Activated T-cell treated with anti-CD3 and anti-CD28 coated beads, Interleukin-2, amount 50 U/mL, for 72 hours (primary cell): ENCODE measurements at regions not wholly inside any gene's neighbourhood (a gene's known extent, or its start where the extent isn't known, plus 50 kb on each side); places are given as distances from the start of the nearest gene placed in this dataset.
"Not testable (repeated sequence)": the region's sequence is repeated elsewhere in the genome, so short reads cannot be mapped to it uniquely, and the experiment has no call there.

Experiments
- ATAC-seq, 2 donors: fragments of 150-1000 bp; cut with Tn5 transposase; replicated peaks in 1 of 2; 2 replicates each; pipeline ENCODE4 v1.10.0; 2021; ENCODE audit warnings: moderate library complexity in 2 of 2, mild to moderate bottlenecking in 1 of 2
- DNase-seq, 2 donors: peaks; one replicate each; pipeline ENCODE4 v3.0.0; 2021 to 2022; ENCODE audit warnings: mixed read lengths in 1 of 2
- H3K27ac Mint-ChIP-seq: one replicate; pipeline ENCODE4 v1.8.0; 2022; ENCODE audit warnings: mild to moderate bottlenecking, moderate library complexity, mixed read lengths
- H3K27me3 Mint-ChIP-seq: one replicate; pipeline ENCODE4 v1.8.0; 2022; ENCODE audit warnings: low read depth, mixed read lengths
- H3K36me3 Mint-ChIP-seq, 2 donors: one replicate each; pipeline ENCODE4 v1.8.0; 2022; ENCODE audit warnings: mixed read lengths in 2 of 2, mild to moderate bottlenecking in 1 of 2; ENCODE audit not compliant: insufficient read depth in 2 of 2
- H3K4me1 Mint-ChIP-seq: one replicate; pipeline ENCODE4 v1.8.0; 2022; ENCODE audit warnings: low read depth, mixed read lengths
- H3K4me3 Mint-ChIP-seq, 2 donors: one replicate each; pipeline ENCODE4 v1.8.0; 2022; ENCODE audit warnings: mild to moderate bottlenecking in 2 of 2, mixed read lengths in 2 of 2, moderate library complexity in 2 of 2
- H3K9me3 Mint-ChIP-seq, 2 donors: one replicate each; pipeline ENCODE4 v1.8.0; 2022; ENCODE audit warnings: mixed read lengths in 2 of 2

GRCh38 chr17:34739386-34739785 is 160.0 kb downstream of the TMEM132E start:
- ATAC-seq (no peak), DNase-seq (no peak)
- Mint-ChIP-seq H3K9me3 (no peaks in the 10 kb centered on the region), H3K27me3 (peaks cover 16% of the 10 kb centered on the region), H3K27ac (no peak overlapping the region), H3K36me3 (no peaks in the 10 kb centered on the region), H3K4me3 (no peak overlapping the region), H3K4me1 (no peaks in the 10 kb centered on the region)

DNA sequence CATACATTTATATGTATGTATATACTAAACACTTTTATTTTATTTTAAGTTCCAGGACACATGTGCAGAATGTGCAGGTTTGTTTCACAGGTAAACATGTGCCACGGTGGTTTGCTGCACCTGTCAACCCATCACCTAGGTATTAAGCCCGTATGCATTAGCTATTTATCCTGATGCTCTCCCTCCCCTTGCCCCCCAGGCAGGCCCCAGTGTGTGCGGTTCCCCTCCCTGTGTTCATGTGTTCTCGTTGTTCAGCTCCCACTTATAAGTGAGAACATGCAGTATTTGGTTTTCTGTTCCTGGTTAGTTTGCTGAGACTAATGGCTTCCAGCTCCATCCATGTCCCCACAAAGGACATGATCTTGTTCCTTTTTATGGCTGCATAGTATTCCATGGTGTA is 158.3 kb downstream of the TMEM132E start:
- H3K27me3 Mint-ChIP-seq: peaks cover 17% of the 10 kb centered on the region
- H3K36me3 Mint-ChIP-seq, H3K9me3 Mint-ChIP-seq, H3K4me1 Mint-ChIP-seq, ATAC-seq, DNase-seq, H3K4me3 Mint-ChIP-seq, H3K27ac Mint-ChIP-seq: not testable (repeated sequence)

GRCh38 chr17:34736611-34737010 is 157.2 kb downstream of the TMEM132E start:
- Mint-ChIP-seq H3K9me3 (peaks cover 0 to 2% of the 10 kb centered on the region in 2 donors), H3K4me3 (no peak overlapping the region), H3K4me1 (no peaks in the 10 kb centered on the region), H3K27ac (no peak overlapping the region), H3K27me3 (peaks cover 10% of the 10 kb centered on the region), H3K36me3 (no peaks in the 10 kb centered on the region)
- ATAC-seq: no peak
- DNase-seq: no peak

- no peak overlapping the region for H3K4me3 Mint-ChIP-seq
- no peak for DNase-seq
- no peaks in the 10 kb centered on the region for H3K4me1 Mint-ChIP-seq
- no peak overlapping the region for H3K27ac Mint-ChIP-seq
- H3K9me3 Mint-ChIP-seq: peaks cover 0 to 2% of the 10 kb centered on the region in 2 donors
- no peaks in the 10 kb centered on the region for H3K36me3 Mint-ChIP-seq
- peaks cover 7% of the 10 kb centered on the region for H3K27me3 Mint-ChIP-seq
- no peak for ATAC-seq
Measured at GRCh38 chr17:34733333-34733732, 154.0 kb downstream of the TMEM132E start.

GRCh38 chr17:34730816-34731215 is 151.4 kb downstream of the TMEM132E start:
- Mint-ChIP-seq H3K27me3 (peaks cover 7% of the 10 kb centered on the region), H3K4me3 (no peak overlapping the region), H3K9me3 (peaks cover 0 to 2% of the 10 kb centered on the region in 2 donors), H3K4me1 (no peaks in the 10 kb centered on the region), H3K27ac (no peak overlapping the region), H3K36me3 (no peaks in the 10 kb centered on the region)
- no peak for ATAC-seq
- DNase-seq: no peak

- Mint-ChIP-seq H3K27me3 (peaks cover under 1% of the 10 kb centered on the region), H3K27ac (no peak overlapping the region), H3K4me3 (no peak overlapping the region)
Measured at GRCh38 chr17:34728771-34729310, 149.5 kb downstream of the TMEM132E start.

DNA sequence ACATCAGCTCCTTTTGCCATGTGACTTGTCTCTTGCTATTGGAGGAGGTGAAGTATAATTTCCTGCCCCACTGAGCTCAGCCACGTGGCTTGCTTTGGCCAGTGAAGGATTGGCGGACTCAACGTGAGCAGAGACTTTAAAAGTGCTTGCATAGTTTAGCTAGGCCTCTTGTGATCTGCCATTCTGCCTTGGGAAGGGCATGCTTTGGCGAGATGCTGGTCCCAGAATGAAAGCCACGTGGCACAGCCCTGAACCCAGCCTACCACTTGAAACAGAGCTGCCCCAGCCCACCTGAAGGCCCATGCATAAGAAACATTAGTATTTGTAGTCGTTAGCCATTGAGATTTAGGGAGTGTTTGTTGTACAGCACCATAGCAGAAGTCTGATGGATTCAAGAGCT is 148.2 kb downstream of the TMEM132E start:
- Mint-ChIP-seq H3K4me3 (no peak overlapping the region), H3K4me1 (no peaks in the 10 kb centered on the region)

More at GRCh38 chr17:34728771-34729310, 149.5 kb downstream of the TMEM132E start:
- H3K9me3 Mint-ChIP-seq: peaks cover 0 to 2% of the 10 kb centered on the region in 2 donors
- H3K36me3 Mint-ChIP-seq: no peaks in the 10 kb centered on the region
- DNase-seq (no peak), ATAC-seq (no peak)
- H3K4me1 Mint-ChIP-seq: no peaks in the 10 kb centered on the region

DNA sequence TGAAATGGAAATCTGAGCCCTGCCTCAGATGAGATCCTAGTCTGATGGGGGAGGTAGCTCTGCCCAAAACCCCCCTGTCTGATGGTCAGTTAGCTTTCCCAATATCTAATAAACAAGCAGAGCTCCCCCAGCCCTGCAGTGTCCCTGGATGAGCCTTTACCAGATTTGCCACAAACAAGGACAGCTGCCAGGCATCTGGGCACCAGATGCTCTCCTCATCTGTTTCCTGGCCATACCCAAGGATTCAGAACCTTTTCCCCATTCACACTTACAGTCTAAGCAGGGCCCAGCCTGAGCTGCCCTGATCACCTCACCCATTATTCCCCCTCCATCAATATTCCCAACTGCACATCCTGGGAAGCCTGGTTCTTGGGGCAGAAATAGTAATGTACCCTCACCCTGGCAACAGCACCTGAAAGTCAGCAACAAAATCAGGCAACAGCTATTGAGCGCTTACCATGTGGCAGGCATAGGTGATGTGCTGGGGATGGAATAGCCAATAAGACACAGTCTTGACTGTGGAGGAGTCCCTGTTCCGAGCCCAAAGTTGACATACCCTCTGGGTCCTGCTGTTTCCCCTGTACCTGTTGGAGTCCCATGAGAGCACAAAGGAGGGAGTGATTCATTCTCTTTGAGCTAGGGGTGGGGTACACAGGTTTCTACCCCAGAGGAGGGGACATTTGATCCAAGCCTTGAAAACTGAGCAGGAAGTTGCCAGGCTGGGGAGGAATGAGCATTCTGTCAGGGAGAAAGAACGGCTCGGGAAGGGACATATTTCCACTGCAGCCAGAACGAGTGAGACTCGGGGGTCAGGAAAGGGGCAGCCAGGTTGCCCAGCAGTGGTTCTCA is 147.4 kb downstream of the TMEM132E start:
- Mint-ChIP-seq H3K36me3 (no peaks in the 10 kb centered on the region), H3K4me3 (no peak overlapping the region), H3K27ac (no peak overlapping the region), H3K27me3 (no peaks in the 10 kb centered on the region), H3K4me1 (no peaks in the 10 kb centered on the region), H3K9me3 (no peaks in the 10 kb centered on the region)
- no peak for DNase-seq
- no peak for ATAC-seq

More for the DNA sequence above, 148.2 kb downstream of the TMEM132E start:
- H3K36me3 Mint-ChIP-seq: no peaks in the 10 kb centered on the region
- H3K27ac Mint-ChIP-seq: no peak overlapping the region
- no peaks in the 10 kb centered on the region for H3K27me3 Mint-ChIP-seq
- no peak for ATAC-seq
- peaks cover 0 to 2% of the 10 kb centered on the region in 2 donors for H3K9me3 Mint-ChIP-seq
- no peak for DNase-seq

GRCh38 chr17:34725725-34726124 is 146.3 kb downstream of the TMEM132E start:
- H3K36me3 Mint-ChIP-seq: no peaks in the 10 kb centered on the region
- DNase-seq (no peak), ATAC-seq (no peak)
- no peaks in the 10 kb centered on the region for H3K4me1 Mint-ChIP-seq
- no peak overlapping the region for H3K27ac Mint-ChIP-seq
- no peak overlapping the region for H3K4me3 Mint-ChIP-seq
- H3K27me3 Mint-ChIP-seq: no peaks in the 10 kb centered on the region
- no peaks in the 10 kb centered on the region for H3K9me3 Mint-ChIP-seq

- H3K4me1 Mint-ChIP-seq: no peaks in the 10 kb centered on the region
- H3K4me3 Mint-ChIP-seq: no peak overlapping the region
- ATAC-seq (no peak), DNase-seq (no peak)
- peaks cover 6% of the 10 kb centered on the region for H3K27me3 Mint-ChIP-seq
- H3K9me3 Mint-ChIP-seq: no peaks in the 10 kb centered on the region
- H3K27ac Mint-ChIP-seq: no peak overlapping the region
- no peaks in the 10 kb centered on the region for H3K36me3 Mint-ChIP-seq
Measured at GRCh38 chr17:34725008-34725407, 145.6 kb downstream of the TMEM132E start.

DNA sequence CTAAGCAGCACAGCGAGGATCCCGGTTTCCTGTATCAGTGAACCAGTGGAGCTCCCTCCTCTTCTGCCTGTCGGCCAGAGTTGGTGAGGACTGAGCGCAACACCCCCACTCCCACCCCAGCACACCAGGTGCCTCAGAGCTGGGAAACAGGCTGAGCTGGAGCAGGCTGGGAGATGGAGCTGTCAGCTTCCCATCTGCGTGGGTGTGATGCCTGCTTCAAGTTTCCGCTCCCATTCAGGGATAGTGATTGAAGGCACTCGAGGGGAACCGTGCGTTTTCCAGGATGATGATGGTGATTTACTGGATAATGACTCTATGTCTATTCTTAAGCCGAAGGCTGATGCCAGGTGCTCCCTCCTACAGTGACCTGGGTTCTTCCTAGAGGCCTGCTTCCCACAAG is 144.5 kb downstream of the TMEM132E start:
- Mint-ChIP-seq H3K27ac (no peak overlapping the region), H3K36me3 (no peaks in the 10 kb centered on the region), H3K9me3 (no peaks in the 10 kb centered on the region), H3K4me3 (no peak overlapping the region), H3K27me3 (peaks cover 6% of the 10 kb centered on the region), H3K4me1 (no peaks in the 10 kb centered on the region)
- ATAC-seq (no peak), DNase-seq (no peak)

GRCh38 chr17:34721326-34721725 is 141.9 kb downstream of the TMEM132E start:
- no peak overlapping the region for H3K27ac Mint-ChIP-seq

DNA sequence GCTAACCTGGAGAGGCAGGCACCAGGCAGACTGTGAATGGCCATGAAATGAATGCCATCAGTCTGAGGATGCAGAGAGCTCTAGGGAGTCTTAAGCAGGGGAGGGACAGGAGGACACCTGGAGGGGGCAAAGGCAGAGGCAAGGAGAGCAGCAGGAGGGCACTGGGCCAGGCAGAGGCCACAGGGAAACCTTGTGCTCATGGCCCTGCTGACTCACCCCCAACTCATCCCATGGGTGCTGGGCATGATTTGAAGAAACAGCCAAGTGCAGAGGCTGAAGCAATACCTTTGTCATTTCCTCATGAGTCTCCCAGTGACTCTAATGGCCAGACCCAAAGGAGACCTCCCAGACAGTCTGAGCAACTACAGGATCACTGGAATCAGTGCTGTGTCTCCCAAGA is 141.4 kb downstream of the TMEM132E start:
- no peaks in the 10 kb centered on the region for H3K36me3 Mint-ChIP-seq
- H3K4me3 Mint-ChIP-seq: no peak overlapping the region
- ATAC-seq: no peak
- H3K27ac Mint-ChIP-seq: no peak overlapping the region
- DNase-seq: no peak
- no peaks in the 10 kb centered on the region for H3K4me1 Mint-ChIP-seq
- peaks cover 10% of the 10 kb centered on the region for H3K27me3 Mint-ChIP-seq
- H3K9me3 Mint-ChIP-seq: no peaks in the 10 kb centered on the region

More at GRCh38 chr17:34721326-34721725, 141.9 kb downstream of the TMEM132E start:
- Mint-ChIP-seq H3K9me3 (no peaks in the 10 kb centered on the region), H3K27me3 (peaks cover 6% of the 10 kb centered on the region), H3K4me1 (no peaks in the 10 kb centered on the region), H3K36me3 (no peaks in the 10 kb centered on the region), H3K4me3 (no peak overlapping the region)
- DNase-seq (no peak), ATAC-seq (no peak)

- DNase-seq: no peak
- H3K27ac Mint-ChIP-seq: no peak overlapping the region
- H3K9me3 Mint-ChIP-seq: no peaks in the 10 kb centered on the region
- no peaks in the 10 kb centered on the region for H3K4me1 Mint-ChIP-seq
- H3K4me3 Mint-ChIP-seq: no peak overlapping the region
- peaks cover 18% of the 10 kb centered on the region for H3K27me3 Mint-ChIP-seq
- H3K36me3 Mint-ChIP-seq: no peaks in the 10 kb centered on the region
- ATAC-seq: no peak
Measured at GRCh38 chr17:34719569-34719968, 140.2 kb downstream of the TMEM132E start.
